Erythroblast (primary cell): ENCODE measurements at regions not wholly inside any gene's neighbourhood (a gene's known extent, or its start where the extent isn't known, plus 50 kb on each side); places are given as distances from the start of the nearest gene placed in this dataset.
"Not testable (repeated sequence)": the region's sequence is repeated elsewhere in the genome, so short reads cannot be mapped to it uniquely, and the experiment has no call there.

ENCODE experiments used
- GATA1 ChIP-seq: IDR thresholded peaks from 2 replicates; pipeline ENCODE4 v1.6.1; 2011; ENCODE audit warnings: low read depth, mild to moderate bottlenecking, control low read depth, low read length, moderate library complexity
- POLR2A ChIP-seq: IDR thresholded peaks from 2 replicates; pipeline ENCODE4 v1.6.1; 2011; ENCODE audit warnings: mild to moderate bottlenecking, low read length

DNA sequence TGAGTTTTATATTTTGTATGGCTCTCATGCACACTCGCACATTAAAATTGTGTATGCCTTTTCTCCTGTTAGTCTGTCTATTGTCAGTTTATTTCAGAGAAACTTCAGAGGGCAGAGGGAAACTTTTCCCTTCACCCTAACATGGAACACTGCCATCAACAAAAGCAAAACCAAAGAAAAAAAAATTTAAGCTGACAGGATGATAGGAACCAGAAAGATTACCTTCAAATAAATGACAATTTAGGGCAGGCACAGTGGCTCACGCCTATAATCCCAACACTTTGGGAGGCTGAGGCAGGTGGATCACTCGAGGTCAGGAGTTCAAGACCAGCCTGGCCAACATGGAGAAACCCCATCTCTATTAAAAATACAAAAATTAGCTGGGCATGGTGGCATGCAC lies 268.3 kb downstream of the TLE1 start:
- TF ChIP-seq POLR2A, GATA1: not testable (repeated sequence)
